HL-60 (cell line): ENCODE measurements at regions not wholly inside any gene's neighbourhood (a gene's known extent, or its start where the extent isn't known, plus 50 kb on each side); places are given as distances from the start of the nearest gene placed in this dataset.

ENCODE experiments used
- DNase-seq, 2 experiments: peaks; one replicate each; pipeline ENCODE4 v3.0.0-alpha.2; 2010 to 2020; ENCODE audit warnings: low read depth in 1 of 2, low spot score in 1 of 2
- H3K27ac ChIP-seq: fragments of 250-450 bp; sonication (Bioruptor Pico); replicated peaks from 2 replicates; pipeline ENCODE4 v1.5.1; 2020; ENCODE audit warnings: mild to moderate bottlenecking, moderate library complexity
- H3K27me3 ChIP-seq: fragments of 250-450 bp; sonication (Bioruptor Pico); 2 replicates; pipeline ENCODE4 v1.5.1; 2021; ENCODE audit warnings: mild to moderate bottlenecking, moderate library complexity; ENCODE audit not compliant: insufficient read depth, poor library complexity, severe bottlenecking
- H3K4me3 ChIP-seq: replicated peaks from 2 replicates; pipeline ENCODE4 v1.5.1; 2011; ENCODE audit warnings: mild to moderate bottlenecking, control low read depth, low read length; ENCODE audit not compliant: insufficient read depth
- CTCF ChIP-seq: IDR thresholded peaks from one replicate; pipeline ENCODE4 v1.5.1; 2011; ENCODE audit warnings: low read length, control low read depth, inconsistent platforms; ENCODE audit not compliant: insufficient read depth
- GABPA ChIP-seq: IDR thresholded peaks from 2 replicates; pipeline ENCODE4 v1.6.1; 2012; ENCODE audit warnings: low read depth
- POLR2AphosphoS5 ChIP-seq: IDR thresholded peaks from 2 replicates; pipeline ENCODE4 v1.6.1; 2012; ENCODE audit warnings: low read depth
- REST ChIP-seq: IDR thresholded peaks from 2 replicates; pipeline ENCODE4 v1.6.1; 2012; ENCODE audit warnings: low read depth; ENCODE audit not compliant: insufficient replicate concordance
- SPI1 ChIP-seq: IDR thresholded peaks from 2 replicates; pipeline ENCODE4 v1.6.1; 2012; ENCODE audit warnings: low read depth, mild to moderate bottlenecking, borderline replicate concordance

GRCh38 chr9:86550401-86550800 lies 196.2 kb upstream of the TUT7 start:
- no peak for DNase-seq
- TF ChIP-seq GABPA = no peak
- no peak for TF ChIP-seq CTCF
- no peak for TF ChIP-seq POLR2AphosphoS5
- no peak for TF ChIP-seq REST
- no peak for TF ChIP-seq SPI1
- H3K4me3 ChIP-seq = no peak overlapping the region
- no peak overlapping the region for H3K27ac ChIP-seq
- peaks cover 3% of the 10 kb centered on the region for H3K27me3 ChIP-seq

GRCh38 chr9:86549920-86550319 lies 195.7 kb upstream of the TUT7 start:
- TF ChIP-seq GABPA (no peak), POLR2AphosphoS5 (no peak), REST (no peak), SPI1 (no peak), CTCF (no peak)
- H3K4me3 ChIP-seq = no peak overlapping the region
- H3K27ac ChIP-seq = no peak overlapping the region
- no peak for DNase-seq
- H3K27me3 ChIP-seq = peaks cover 3% of the 10 kb centered on the region

- Histone ChIP-seq H3K27ac (no peak overlapping the region), H3K27me3 (peaks cover 3% of the 10 kb centered on the region), H3K4me3 (no peak overlapping the region)
- TF ChIP-seq REST (no peak), POLR2AphosphoS5 (no peak), SPI1 (no peak), GABPA (no peak), CTCF (no peak)
- no peak for DNase-seq
Observed at GRCh38 chr9:86549401-86549811, 195.2 kb upstream of the TUT7 start.
